Liver (tissue), 8 donors: ENCODE measurements at regions not wholly inside any gene's neighbourhood (a gene's known extent, or its start where the extent isn't known, plus 50 kb on each side); places are given as distances from the start of the nearest gene placed in this dataset.

Experiments
- DNase-seq: peaks from one replicate; pipeline ENCODE4 v3.0.0-alpha.2; 2017; ENCODE audit warnings: low spot score
- H3K27ac ChIP-seq, 2 donors: one replicate each; pipeline ENCODE4 v1.7.0; 2013; ENCODE audit warnings: inconsistent platforms in 2 of 2, low read length in 2 of 2, control low read depth in 1 of 2, low read depth in 1 of 2, mild to moderate bottlenecking in 1 of 2
- H3K27me3 ChIP-seq, 4 donors: one replicate each; pipeline versions ENCODE4 v1.6.1 to v1.7.0; 2013; ENCODE audit warnings: low read length in 3 of 4, inconsistent platforms in 1 of 4, mild to moderate bottlenecking in 1 of 4, moderate library complexity in 1 of 4; ENCODE audit not compliant: control insufficient read depth in 4 of 4, insufficient read depth in 4 of 4
- H3K36me3 ChIP-seq, 4 donors: one replicate each; pipeline versions ENCODE4 v1.6.1 to v1.7.0; 2013; ENCODE audit warnings: low read length in 3 of 4, mild to moderate bottlenecking in 3 of 4, low read depth in 1 of 4, moderate library complexity in 1 of 4; ENCODE audit not compliant: control insufficient read depth in 4 of 4, insufficient read depth in 3 of 4
- H3K4me1 ChIP-seq, 4 donors: one replicate each; pipeline versions ENCODE4 v1.6.1 to v1.7.0; 2013; ENCODE audit warnings: low read length in 3 of 4, mild to moderate bottlenecking in 3 of 4, moderate library complexity in 1 of 4; ENCODE audit not compliant: control insufficient read depth in 4 of 4, insufficient read depth in 4 of 4
- H3K4me3 ChIP-seq, 3 donors: one replicate each; pipeline versions ENCODE4 v1.6.1 to v1.7.0; 2013; ENCODE audit warnings: low read length in 3 of 3, control low read depth in 1 of 3, low read depth in 1 of 3, mild to moderate bottlenecking in 1 of 3
- H3K9ac ChIP-seq, 2 donors: one replicate each; pipeline ENCODE4 v1.7.0; 2013; ENCODE audit warnings: low read length in 2 of 2, mild to moderate bottlenecking in 2 of 2, moderate library complexity in 2 of 2, control low read depth in 1 of 2, low read depth in 1 of 2
- H3K9me3 ChIP-seq, 4 donors: one replicate each; pipeline versions ENCODE4 v1.6.1 to v1.7.0; 2013; ENCODE audit warnings: low read length in 3 of 4; ENCODE audit not compliant: control insufficient read depth in 4 of 4
- EGR1 ChIP-seq, 2 donors: IDR thresholded peaks; 2 replicates each; pipeline ENCODE4 v1.6.1; 2016 to 2018; ENCODE audit warnings: antibody characterized with exemption in 2 of 2, low read depth in 2 of 2
- FOXA2 ChIP-seq: IDR thresholded peaks from 2 replicates; pipeline ENCODE4 v1.6.1; 2016; ENCODE audit warnings: antibody characterized with exemption
- GABPA ChIP-seq, 2 donors: IDR thresholded peaks in 1 of 2; conservative IDR thresholded peaks in 1 of 2; 2 replicates each; pipeline ENCODE4 v1.6.1; 2016; ENCODE audit warnings: antibody characterized with exemption in 2 of 2, mild to moderate bottlenecking in 1 of 2, moderate library complexity in 1 of 2
- HNF4G ChIP-seq: IDR thresholded peaks from 2 replicates; pipeline ENCODE4 v1.6.1; 2016; ENCODE audit warnings: antibody characterized with exemption
- JUND ChIP-seq, 2 donors: IDR thresholded peaks; 2 replicates each; pipeline ENCODE4 v1.6.1; 2016; ENCODE audit warnings: antibody characterized with exemption in 2 of 2
- TAF1 ChIP-seq: conservative IDR thresholded peaks from 2 replicates; pipeline ENCODE4 v1.6.1; 2016; ENCODE audit warnings: antibody characterized with exemption, mild to moderate bottlenecking
- WGBS: extraction: QIAGEN DNeasy Blood & Tissue Kit; methylation state at CpG from one replicate; pipeline ENCODE4 v1.1.7; 2013; 5-methylcytosine and 5-hydroxymethylcytosine counted together
- TF ChIP-seq, protein P1 (sequence below): IDR thresholded peaks from 2 replicates; pipeline ENCODE4 v1.6.1; 2016; ENCODE audit warnings: antibody characterized with exemption, mild to moderate bottlenecking
- TF ChIP-seq, protein P2 (sequence below): IDR thresholded peaks from 2 replicates; pipeline ENCODE4 v1.6.1; 2016; ENCODE audit warnings: antibody characterized with exemption
- TF ChIP-seq, protein P3 (sequence below): fragments of 150-350 bp; IDR thresholded peaks from 2 replicates; pipeline ENCODE4 v1.5.1; 2017; ENCODE audit warnings: improper control_type of control experiment, low read depth, low read length; ENCODE audit not compliant: missing input control
- TF ChIP-seq, protein P4 (sequence below): IDR thresholded peaks from 2 replicates; pipeline ENCODE4 v1.6.1; 2016; ENCODE audit warnings: antibody characterized with exemption
- TF ChIP-seq, protein P5 (sequence below): IDR thresholded peaks from 2 replicates; pipeline ENCODE4 v1.6.1; 2016; ENCODE audit warnings: antibody characterized with exemption
- donor health status: healthy.
- donor health status: healthy.
- donor health status: healthy.
- donor health status: healthy.
- donor health status: healthy.

DNA sequence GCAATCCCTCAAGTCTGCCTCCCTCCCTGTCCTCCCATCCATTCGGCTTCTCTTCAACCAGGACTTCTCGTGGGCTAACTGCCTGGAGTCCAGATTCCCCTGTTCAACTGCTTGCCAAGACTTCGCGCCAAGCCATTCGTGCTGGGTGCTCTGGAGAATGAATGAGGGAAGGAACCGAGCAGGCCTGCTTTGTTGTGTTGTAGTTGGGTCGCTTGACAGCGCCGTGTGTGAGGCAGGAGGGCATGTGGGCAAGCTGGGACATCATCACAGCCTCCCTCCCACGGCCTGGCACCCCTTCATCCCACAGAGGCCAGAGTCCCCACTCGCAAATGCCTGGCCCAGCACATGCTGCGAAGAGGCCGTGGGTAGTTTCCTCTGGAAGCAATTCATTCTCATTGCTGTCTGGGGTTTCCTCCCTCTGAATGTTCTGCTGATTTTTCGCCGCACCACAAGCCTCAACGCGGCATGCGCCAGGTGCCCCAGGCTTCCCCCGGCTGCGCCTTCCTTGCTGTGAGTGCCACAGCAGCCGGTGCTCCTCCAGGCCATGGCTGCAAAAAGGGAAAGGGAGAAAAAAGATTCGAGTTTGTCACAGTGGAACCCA lies 336.0 kb downstream of the QKI start:
- Histone ChIP-seq H3K36me3 (no peaks in the 10 kb centered on the region), H3K27ac (no peak overlapping the region), H3K9me3 (peaks cover 0 to 2% (median 0%) of the 10 kb centered on the region in 4 donors), H3K4me1 (no peaks in the 10 kb centered on the region), H3K4me3 (no peak overlapping the region), H3K27me3 (no peaks in the 10 kb centered on the region), H3K9ac (no peak overlapping the region)
- WGBS = 78% methylated on average over 22 of the region's 22 CpGs
- TF ChIP-seq HNF4G = no peak
- TF ChIP-seq, protein P1, sequence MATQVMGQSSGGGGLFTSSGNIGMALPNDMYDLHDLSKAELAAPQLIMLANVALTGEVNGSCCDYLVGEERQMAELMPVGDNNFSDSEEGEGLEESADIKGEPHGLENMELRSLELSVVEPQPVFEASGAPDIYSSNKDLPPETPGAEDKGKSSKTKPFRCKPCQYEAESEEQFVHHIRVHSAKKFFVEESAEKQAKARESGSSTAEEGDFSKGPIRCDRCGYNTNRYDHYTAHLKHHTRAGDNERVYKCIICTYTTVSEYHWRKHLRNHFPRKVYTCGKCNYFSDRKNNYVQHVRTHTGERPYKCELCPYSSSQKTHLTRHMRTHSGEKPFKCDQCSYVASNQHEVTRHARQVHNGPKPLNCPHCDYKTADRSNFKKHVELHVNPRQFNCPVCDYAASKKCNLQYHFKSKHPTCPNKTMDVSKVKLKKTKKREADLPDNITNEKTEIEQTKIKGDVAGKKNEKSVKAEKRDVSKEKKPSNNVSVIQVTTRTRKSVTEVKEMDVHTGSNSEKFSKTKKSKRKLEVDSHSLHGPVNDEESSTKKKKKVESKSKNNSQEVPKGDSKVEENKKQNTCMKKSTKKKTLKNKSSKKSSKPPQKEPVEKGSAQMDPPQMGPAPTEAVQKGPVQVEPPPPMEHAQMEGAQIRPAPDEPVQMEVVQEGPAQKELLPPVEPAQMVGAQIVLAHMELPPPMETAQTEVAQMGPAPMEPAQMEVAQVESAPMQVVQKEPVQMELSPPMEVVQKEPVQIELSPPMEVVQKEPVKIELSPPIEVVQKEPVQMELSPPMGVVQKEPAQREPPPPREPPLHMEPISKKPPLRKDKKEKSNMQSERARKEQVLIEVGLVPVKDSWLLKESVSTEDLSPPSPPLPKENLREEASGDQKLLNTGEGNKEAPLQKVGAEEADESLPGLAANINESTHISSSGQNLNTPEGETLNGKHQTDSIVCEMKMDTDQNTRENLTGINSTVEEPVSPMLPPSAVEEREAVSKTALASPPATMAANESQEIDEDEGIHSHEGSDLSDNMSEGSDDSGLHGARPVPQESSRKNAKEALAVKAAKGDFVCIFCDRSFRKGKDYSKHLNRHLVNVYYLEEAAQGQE = no peak
- TF ChIP-seq, protein P2, sequence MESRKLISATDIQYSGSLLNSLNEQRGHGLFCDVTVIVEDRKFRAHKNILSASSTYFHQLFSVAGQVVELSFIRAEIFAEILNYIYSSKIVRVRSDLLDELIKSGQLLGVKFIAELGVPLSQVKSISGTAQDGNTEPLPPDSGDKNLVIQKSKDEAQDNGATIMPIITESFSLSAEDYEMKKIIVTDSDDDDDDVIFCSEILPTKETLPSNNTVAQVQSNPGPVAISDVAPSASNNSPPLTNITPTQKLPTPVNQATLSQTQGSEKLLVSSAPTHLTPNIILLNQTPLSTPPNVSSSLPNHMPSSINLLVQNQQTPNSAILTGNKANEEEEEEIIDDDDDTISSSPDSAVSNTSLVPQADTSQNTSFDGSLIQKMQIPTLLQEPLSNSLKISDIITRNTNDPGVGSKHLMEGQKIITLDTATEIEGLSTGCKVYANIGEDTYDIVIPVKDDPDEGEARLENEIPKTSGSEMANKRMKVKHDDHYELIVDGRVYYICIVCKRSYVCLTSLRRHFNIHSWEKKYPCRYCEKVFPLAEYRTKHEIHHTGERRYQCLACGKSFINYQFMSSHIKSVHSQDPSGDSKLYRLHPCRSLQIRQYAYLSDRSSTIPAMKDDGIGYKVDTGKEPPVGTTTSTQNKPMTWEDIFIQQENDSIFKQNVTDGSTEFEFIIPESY = no peak
- TF ChIP-seq, protein P3, sequence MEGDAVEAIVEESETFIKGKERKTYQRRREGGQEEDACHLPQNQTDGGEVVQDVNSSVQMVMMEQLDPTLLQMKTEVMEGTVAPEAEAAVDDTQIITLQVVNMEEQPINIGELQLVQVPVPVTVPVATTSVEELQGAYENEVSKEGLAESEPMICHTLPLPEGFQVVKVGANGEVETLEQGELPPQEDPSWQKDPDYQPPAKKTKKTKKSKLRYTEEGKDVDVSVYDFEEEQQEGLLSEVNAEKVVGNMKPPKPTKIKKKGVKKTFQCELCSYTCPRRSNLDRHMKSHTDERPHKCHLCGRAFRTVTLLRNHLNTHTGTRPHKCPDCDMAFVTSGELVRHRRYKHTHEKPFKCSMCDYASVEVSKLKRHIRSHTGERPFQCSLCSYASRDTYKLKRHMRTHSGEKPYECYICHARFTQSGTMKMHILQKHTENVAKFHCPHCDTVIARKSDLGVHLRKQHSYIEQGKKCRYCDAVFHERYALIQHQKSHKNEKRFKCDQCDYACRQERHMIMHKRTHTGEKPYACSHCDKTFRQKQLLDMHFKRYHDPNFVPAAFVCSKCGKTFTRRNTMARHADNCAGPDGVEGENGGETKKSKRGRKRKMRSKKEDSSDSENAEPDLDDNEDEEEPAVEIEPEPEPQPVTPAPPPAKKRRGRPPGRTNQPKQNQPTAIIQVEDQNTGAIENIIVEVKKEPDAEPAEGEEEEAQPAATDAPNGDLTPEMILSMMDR = no peak
- TF ChIP-seq FOXA2 = no peak
- TF ChIP-seq, protein P4, sequence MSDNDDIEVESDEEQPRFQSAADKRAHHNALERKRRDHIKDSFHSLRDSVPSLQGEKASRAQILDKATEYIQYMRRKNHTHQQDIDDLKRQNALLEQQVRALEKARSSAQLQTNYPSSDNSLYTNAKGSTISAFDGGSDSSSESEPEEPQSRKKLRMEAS = no peak
- TF ChIP-seq GABPA (IDR thresholded peaks at IDR 0.05 in 1 of 2, conservative IDR thresholded peaks at IDR 0.05 in 1 of 2) = no peak
- TF ChIP-seq, protein P5, sequence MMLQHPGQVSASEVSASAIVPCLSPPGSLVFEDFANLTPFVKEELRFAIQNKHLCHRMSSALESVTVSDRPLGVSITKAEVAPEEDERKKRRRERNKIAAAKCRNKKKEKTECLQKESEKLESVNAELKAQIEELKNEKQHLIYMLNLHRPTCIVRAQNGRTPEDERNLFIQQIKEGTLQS = no peak
- no peak for TF ChIP-seq JUND (IDR thresholded peaks at IDR 0.05)
- DNase-seq = no peak

DNA sequence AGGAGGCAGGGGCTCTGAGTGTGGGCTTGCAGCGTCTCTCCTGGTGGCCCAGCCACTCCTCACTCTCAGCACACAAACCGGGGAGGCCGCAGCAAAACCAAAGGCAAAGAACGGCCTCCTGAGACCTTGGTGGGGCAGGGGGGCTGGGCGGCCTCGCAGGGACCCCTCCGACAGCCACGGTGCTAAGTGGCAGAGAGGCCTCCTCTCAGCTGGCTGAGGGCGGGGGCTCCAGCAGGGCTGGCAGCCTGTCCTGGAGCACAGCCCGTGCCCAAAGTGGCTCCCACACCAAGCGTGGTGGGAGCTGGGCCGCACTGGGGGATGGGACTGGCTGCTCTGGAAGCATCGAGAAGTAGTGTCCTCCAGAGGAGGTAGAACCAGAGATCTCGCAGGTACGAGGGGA lies 334.4 kb downstream of the QKI start:
- WGBS = 90% methylated on average over 15 of the region's 15 CpGs
- no peak overlapping the region for H3K27ac ChIP-seq
- TF ChIP-seq, protein P4 = no peak
- TF ChIP-seq, protein P2 = no peak
- TF ChIP-seq TAF1 = no peak
- TF ChIP-seq EGR1 (IDR thresholded peaks at IDR 0.05; ENCODE audit: low read depth in 2 of 2) = no peak

More for the DNA sequence above, 334.4 kb downstream of the QKI start:
- Histone ChIP-seq H3K4me1 (no peaks in the 10 kb centered on the region), H3K4me3 (no peak overlapping the region), H3K9ac (no peak overlapping the region), H3K9me3 (peaks cover 0 to 2% (median 0%) of the 10 kb centered on the region in 4 donors), H3K36me3 (no peaks in the 10 kb centered on the region), H3K27me3 (no peaks in the 10 kb centered on the region)
- no peak for DNase-seq
